ENCODE measurements at regions not wholly inside any gene's neighbourhood (a gene's known extent, or its start where the extent isn't known, plus 50 kb on each side); places are given as distances from the start of the nearest gene placed in this dataset.

DNA sequence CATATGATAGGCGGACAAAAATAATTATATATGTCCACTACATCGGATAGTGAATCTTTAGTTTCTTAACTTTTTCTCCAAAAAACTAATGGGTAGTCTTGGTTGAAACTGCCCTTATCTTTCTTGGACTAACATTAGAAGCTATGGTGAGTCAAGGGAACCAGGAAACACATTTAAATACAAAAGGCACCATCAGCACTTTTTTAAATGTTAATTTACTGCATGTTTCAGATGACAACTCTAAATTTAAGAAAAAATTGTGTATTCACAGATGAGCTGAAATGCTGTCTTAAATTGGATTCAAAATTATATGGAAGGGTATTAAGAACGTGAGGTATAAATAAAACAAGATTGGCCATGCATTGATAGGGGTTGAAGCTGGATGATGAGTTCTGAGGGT, 75.6 kb upstream of the CERS6 start:
- no peak for DNase-seq

GRCh38 chr2:168392024-168392423, 64.0 kb upstream of the CERS6 start:
- no peak for DNase-seq

DNA sequence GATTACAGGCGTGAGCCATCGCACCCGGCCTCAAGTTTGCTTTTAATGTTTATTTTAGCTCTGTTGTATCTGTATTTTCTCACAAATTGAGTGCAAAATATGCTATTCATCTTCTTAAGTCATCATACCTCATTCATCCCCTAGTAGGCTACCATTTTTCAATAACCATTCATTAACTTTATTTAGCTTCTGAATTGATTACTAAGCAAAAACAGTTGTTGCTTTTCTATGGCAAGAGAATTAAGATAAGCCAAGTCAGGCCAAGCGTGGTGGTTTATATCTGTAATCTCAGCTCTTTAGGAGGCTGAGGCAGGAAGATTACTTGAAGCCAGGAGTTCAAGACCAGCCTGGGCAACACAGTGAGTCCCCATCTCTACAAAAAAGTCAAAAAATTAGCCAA, 63.3 kb upstream of the CERS6 start:
- DNase-seq = no peak

- no peak for DNase-seq
These were observed 61.8 kb upstream of the CERS6 start for GRCh38 chr2:168394262-168394661.

GRCh38 chr2:168396131-168396530, 59.9 kb upstream of the CERS6 start:
- no peak for DNase-seq

- DNase-seq = no peak
These were observed 58.4 kb upstream of the CERS6 start for GRCh38 chr2:168397629-168398028.

- no peak for DNase-seq
These were observed 55.0 kb upstream of the CERS6 start for GRCh38 chr2:168401048-168401556.

DNA sequence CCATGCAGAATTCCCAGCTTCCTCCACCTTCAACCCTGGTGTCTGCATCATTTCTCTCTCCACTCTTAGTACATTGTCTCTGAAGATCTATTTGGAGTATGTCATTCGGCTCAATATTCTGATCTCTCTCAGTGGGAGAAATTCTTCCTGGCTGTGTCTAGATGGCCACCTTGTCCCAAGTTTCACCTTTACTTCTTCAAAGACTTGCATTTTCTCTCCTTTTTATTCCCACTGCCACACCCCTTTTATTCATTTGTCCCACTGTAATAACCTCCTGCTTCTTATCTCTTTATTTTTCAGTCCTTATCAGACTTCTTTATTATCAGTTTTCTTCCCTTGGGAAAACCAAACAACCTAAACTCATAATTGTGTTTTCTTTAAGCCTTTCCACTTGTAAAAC, 54.3 kb upstream of the CERS6 start:
- no peak for DNase-seq

GRCh38 chr2:168402531-168402930, 53.5 kb upstream of the CERS6 start:
- no peak for DNase-seq

GRCh38 chr2:168403736-168404135, 52.3 kb upstream of the CERS6 start:
- DNase-seq = no peak

DNA sequence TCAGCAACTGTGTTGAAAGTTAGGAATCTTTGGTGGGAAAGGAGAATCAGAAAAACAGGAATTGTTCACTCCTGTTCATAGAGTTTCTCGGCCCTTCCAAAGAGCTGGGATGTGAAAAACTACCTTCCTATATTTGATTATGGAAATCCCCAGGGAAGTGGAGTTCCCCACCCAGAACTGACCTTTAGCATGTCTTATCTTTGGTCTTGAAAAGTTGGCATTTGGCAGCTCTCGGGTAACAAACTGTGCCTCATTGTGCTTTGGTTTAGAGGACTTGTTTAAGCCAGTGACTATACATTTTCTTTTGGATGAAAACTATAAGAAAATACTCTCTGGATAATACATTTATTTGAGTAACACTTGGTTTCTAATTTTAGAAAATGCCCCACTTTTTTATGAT, 51.3 kb upstream of the CERS6 start:
- no peak for DNase-seq
